ENCODE measurements at regions not wholly inside any gene's neighbourhood (a gene's known extent, or its start where the extent isn't known, plus 50 kb on each side); places are given as distances from the start of the nearest gene placed in this dataset.

GRCh38 chr12:43621262-43621661 is 69.3 kb upstream of the ADAMTS20 start:
- H3K4me1 ChIP-seq (ENCODE audit: control insufficient read depth in 1 of 2, insufficient read depth in 2 of 2, low read length in 2 of 2), result no peaks in the 10 kb centered on the region
- RAD21 ChIA-PET (ENCODE audit: low non-redundant PET in 1 of 2, low total read pairs in 2 of 2, uncharacterized antibody in 2 of 2, unreplicated experiment in 2 of 2), result no interaction called here
- H4K20me1 ChIP-seq (ENCODE audit: insufficient read depth), result no peaks in the 10 kb centered on the region
- no peak overlapping the region for H3K4me3 ChIP-seq (replicated peaks in 1 of 2; ENCODE audit: low read depth in 1 of 2, low read length in 2 of 2)
- H3K9ac ChIP-seq (ENCODE audit: low read length), result no peak overlapping the region
- intact Hi-C loops (cut with micrococcal nuclease), result no loop called here
- no peaks in the 10 kb centered on the region for H3K79me2 ChIP-seq (ENCODE audit: insufficient read depth, low read length)
- ATAC-seq, result peak; percentile 50; the same call in 1 of the 2 replicates
- H2AFZ ChIP-seq (ENCODE audit: low read depth, low read length, poor library complexity, severe bottlenecking), result no peak overlapping the region
- H3K9me3 ChIP-seq (ENCODE audit: control insufficient read depth in 1 of 2, insufficient read depth in 1 of 2, low read depth in 1 of 2, low read length in 2 of 2), result no peaks in the 10 kb centered on the region
- no peak for DNase-seq (ENCODE audit: low read depth, low spot score)
- H3K27ac ChIP-seq (ENCODE audit: low read depth, low read length), result no peak overlapping the region
- POLR2A ChIA-PET, result no interaction called here
- H3K9me2 ChIP-seq (ENCODE audit: insufficient read depth), result no peaks in the 10 kb centered on the region; the same call in 1 of the 2 replicates
- TF ChIP-seq CEBPB (IDR thresholded peaks at IDR 0.05; ENCODE audit: low read depth), result no peak
- peak in 1 of 3 experiments; percentile 17; a peak in 1 of 6 replicates for TF ChIP-seq CTCF (IDR thresholded peaks at IDR 0.05 in 2 of 3, conservative IDR thresholded peaks at IDR 0.05 in 1 of 3; ENCODE audit: borderline replicate concordance in 1 of 3, insufficient read depth in 1 of 3, low read depth in 2 of 3, low read length in 2 of 3)
- TF ChIP-seq JUND (IDR thresholded peaks at IDR 0.05), result no peak
- TF ChIP-seq, protein P1, sequence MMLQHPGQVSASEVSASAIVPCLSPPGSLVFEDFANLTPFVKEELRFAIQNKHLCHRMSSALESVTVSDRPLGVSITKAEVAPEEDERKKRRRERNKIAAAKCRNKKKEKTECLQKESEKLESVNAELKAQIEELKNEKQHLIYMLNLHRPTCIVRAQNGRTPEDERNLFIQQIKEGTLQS (IDR thresholded peaks at IDR 0.05), result no peak
- CTCF ChIA-PET, result interaction anchor here (0.6 to 1.4 kb wide), 2 partner anchors 24 to 272 kb away, joined by 3 read pairs; no protein-coding TSS in a partner anchor
- no peaks in the 10 kb centered on the region for H3K27me3 ChIP-seq (ENCODE audit: insufficient read depth, low read length)
- no peak overlapping the region for H3K4me2 ChIP-seq (ENCODE audit: low read length)
- H3K36me3 ChIP-seq (ENCODE audit: control insufficient read depth in 1 of 2, insufficient read depth in 2 of 2, low read length in 2 of 2), result no peaks in the 10 kb centered on the region
- BruUV-seq (replicated peaks), result no TSS peak

DNA sequence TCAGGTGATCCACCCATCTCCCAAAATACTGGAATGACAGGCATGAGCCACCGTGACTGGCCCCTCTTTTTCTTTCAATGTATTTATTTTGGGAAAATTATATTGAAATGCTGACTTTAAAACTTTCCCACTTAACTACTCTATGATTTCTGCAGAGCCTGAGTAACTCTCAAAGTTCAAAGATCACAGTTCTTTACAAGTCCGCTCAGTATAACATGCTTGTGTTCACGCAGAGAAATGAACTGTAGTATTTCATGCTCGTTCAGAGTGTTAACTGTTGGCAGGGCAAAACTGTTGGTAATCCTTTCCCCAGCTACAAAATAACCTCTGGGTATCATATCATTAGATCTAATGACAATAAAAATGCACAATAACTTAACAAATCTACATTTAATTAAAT is 50.7 kb upstream of the ADAMTS20 start:
- no TSS peak for BruUV-seq (replicated peaks)
- Histone ChIP-seq H3K79me2 (ENCODE audit: insufficient read depth, low read length) (no peaks in the 10 kb centered on the region), H3K36me3 (ENCODE audit: control insufficient read depth in 1 of 2, insufficient read depth in 2 of 2, low read length in 2 of 2) (no peaks in the 10 kb centered on the region), H3K4me3 (replicated peaks in 1 of 2; ENCODE audit: low read depth in 1 of 2, low read length in 2 of 2) (no peak overlapping the region), H3K9ac (ENCODE audit: low read length) (no peak overlapping the region), H3K9me3 (ENCODE audit: control insufficient read depth in 1 of 2, insufficient read depth in 1 of 2, low read depth in 1 of 2, low read length in 2 of 2) (no peaks in the 10 kb centered on the region), H3K27ac (ENCODE audit: low read depth, low read length) (no peak overlapping the region), H2AFZ (ENCODE audit: low read depth, low read length, poor library complexity, severe bottlenecking) (no peak overlapping the region), H3K4me1 (ENCODE audit: control insufficient read depth in 1 of 2, insufficient read depth in 2 of 2, low read length in 2 of 2) (no peaks in the 10 kb centered on the region), H3K9me2 (ENCODE audit: insufficient read depth) (no peaks in the 10 kb centered on the region), H3K4me2 (ENCODE audit: low read length) (no peak overlapping the region), H3K27me3 (ENCODE audit: insufficient read depth, low read length) (no peaks in the 10 kb centered on the region), H4K20me1 (ENCODE audit: insufficient read depth) (no peaks in the 10 kb centered on the region)
- no peak for ATAC-seq
- ChIA-PET POLR2A (interaction anchor here (0.6 kb wide), 1 partner anchor 10 kb away, joined by 3 read pairs; no protein-coding TSS in a partner anchor), CTCF (no interaction called here), RAD21 (ENCODE audit: low non-redundant PET in 1 of 2, low total read pairs in 2 of 2, uncharacterized antibody in 2 of 2, unreplicated experiment in 2 of 2) (no interaction called here)
- intact Hi-C loops (cut with micrococcal nuclease), result no loop called here
- no peak for DNase-seq (ENCODE audit: low read depth, low spot score)
- TF ChIP-seq CTCF (IDR thresholded peaks at IDR 0.05 in 2 of 3, conservative IDR thresholded peaks at IDR 0.05 in 1 of 3; ENCODE audit: borderline replicate concordance in 1 of 3, insufficient read depth in 1 of 3, low read depth in 2 of 3, low read length in 2 of 3) (no peak), SIN3A (IDR thresholded peaks at IDR 0.05; ENCODE audit: low read depth) (no peak), EZH2phosphoT487 (IDR thresholded peaks at IDR 0.05; ENCODE audit: borderline replicate concordance) (no peak), CEBPB (IDR thresholded peaks at IDR 0.05; ENCODE audit: low read depth) (no peak), EGR1 (IDR thresholded peaks at IDR 0.05; ENCODE audit: low read depth) (no peak), EZH2 (IDR thresholded peaks at IDR 0.05) (no peak)
- TF ChIP-seq, protein P2, sequence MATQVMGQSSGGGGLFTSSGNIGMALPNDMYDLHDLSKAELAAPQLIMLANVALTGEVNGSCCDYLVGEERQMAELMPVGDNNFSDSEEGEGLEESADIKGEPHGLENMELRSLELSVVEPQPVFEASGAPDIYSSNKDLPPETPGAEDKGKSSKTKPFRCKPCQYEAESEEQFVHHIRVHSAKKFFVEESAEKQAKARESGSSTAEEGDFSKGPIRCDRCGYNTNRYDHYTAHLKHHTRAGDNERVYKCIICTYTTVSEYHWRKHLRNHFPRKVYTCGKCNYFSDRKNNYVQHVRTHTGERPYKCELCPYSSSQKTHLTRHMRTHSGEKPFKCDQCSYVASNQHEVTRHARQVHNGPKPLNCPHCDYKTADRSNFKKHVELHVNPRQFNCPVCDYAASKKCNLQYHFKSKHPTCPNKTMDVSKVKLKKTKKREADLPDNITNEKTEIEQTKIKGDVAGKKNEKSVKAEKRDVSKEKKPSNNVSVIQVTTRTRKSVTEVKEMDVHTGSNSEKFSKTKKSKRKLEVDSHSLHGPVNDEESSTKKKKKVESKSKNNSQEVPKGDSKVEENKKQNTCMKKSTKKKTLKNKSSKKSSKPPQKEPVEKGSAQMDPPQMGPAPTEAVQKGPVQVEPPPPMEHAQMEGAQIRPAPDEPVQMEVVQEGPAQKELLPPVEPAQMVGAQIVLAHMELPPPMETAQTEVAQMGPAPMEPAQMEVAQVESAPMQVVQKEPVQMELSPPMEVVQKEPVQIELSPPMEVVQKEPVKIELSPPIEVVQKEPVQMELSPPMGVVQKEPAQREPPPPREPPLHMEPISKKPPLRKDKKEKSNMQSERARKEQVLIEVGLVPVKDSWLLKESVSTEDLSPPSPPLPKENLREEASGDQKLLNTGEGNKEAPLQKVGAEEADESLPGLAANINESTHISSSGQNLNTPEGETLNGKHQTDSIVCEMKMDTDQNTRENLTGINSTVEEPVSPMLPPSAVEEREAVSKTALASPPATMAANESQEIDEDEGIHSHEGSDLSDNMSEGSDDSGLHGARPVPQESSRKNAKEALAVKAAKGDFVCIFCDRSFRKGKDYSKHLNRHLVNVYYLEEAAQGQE (IDR thresholded peaks at IDR 0.05; ENCODE audit: low read depth), result no peak

All from HCT116 (cell line).